AG09319 (cell line): ENCODE measurements at regions not wholly inside any gene's neighbourhood (a gene's known extent, or its start where the extent isn't known, plus 50 kb on each side); places are given as distances from the start of the nearest gene placed in this dataset.

Experiments used
- DNase-seq: peaks from one replicate; pipeline ENCODE4 v3.0.0-alpha.2; 2010; ENCODE audit warnings: low read depth; ENCODE audit errors: extremely low read depth
- CTCF ChIP-seq: IDR thresholded peaks from 2 replicates; pipeline ENCODE4 v1.5.1; 2011; ENCODE audit warnings: low read depth, mild to moderate bottlenecking, inconsistent platforms, low read length, moderate library complexity

- no peak for DNase-seq
- TF ChIP-seq CTCF, result no peak
Measured at GRCh38 chr19:30719189-30719998, 347.2 kb downstream of the ZNF536 start.

GRCh38 chr19:30718707-30719106, 346.5 kb downstream of the ZNF536 start:
- no peak for DNase-seq

GRCh38 chr19:30718014-30718413, 345.8 kb downstream of the ZNF536 start:
- no peak for DNase-seq
- no peak for TF ChIP-seq CTCF

More at GRCh38 chr19:30718707-30719106, 346.5 kb downstream of the ZNF536 start:
- no peak for TF ChIP-seq CTCF

GRCh38 chr19:30717381-30717780, 345.2 kb downstream of the ZNF536 start:
- no peak for DNase-seq
- no peak for TF ChIP-seq CTCF

- TF ChIP-seq CTCF, result no peak
- no peak for DNase-seq
Measured at GRCh38 chr19:30712431-30713337, 340.5 kb downstream of the ZNF536 start.

GRCh38 chr19:30711826-30712225, 339.6 kb downstream of the ZNF536 start:
- DNase-seq, result no peak
- no peak for TF ChIP-seq CTCF

GRCh38 chr19:30711296-30711695, 339.1 kb downstream of the ZNF536 start:
- DNase-seq, result no peak
- TF ChIP-seq CTCF, result no peak
